ENCODE measurements at regions not wholly inside any gene's neighbourhood (a gene's known extent, or its start where the extent isn't known, plus 50 kb on each side); places are given as distances from the start of the nearest gene placed in this dataset.
"Not testable (repeated sequence)": the region's sequence is repeated elsewhere in the genome, so short reads cannot be mapped to it uniquely, and the experiment has no call there.

DNA sequence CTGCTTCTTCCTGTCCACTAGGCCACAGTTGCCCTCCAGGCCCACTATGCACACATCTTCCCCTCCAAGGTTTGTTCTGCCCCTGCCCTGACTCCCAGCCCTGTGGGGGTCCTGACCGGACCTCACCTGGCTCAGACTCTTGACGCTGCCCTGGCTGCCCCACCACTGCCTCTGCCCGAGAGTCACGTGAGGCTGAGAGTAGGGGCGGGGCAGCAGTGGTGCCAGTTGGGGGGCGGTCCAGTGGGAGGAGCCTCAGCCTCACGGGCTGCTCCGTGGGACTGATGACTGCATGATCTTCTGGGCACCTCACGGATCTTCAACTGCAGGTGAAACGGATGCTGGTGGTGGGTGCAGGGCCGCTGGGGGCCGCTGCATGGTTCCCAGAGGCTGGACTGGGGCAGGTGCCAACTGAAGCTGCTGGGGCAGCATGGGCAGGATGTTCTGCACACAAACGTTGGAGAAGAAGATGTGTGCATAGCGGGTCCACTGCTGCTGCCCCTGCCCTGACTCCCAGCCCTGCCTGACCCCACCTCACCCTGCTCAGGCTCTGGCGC lies 77.6 kb downstream of the HHIPL2 start:
- not testable (repeated sequence) for H3K4me3 ChIP-seq (ENCODE audit: insufficient read depth, low read length); DNase-seq (ENCODE audit: insufficient read length, low spot score, missing footprints); H2AFZ ChIP-seq (ENCODE audit: low read length); H3K36me3 ChIP-seq (ENCODE audit: insufficient read depth, low read length); H3K4me1 ChIP-seq (ENCODE audit: insufficient read depth, low read length); H3K27ac ChIP-seq (ENCODE audit: low read depth, low read length); H3K9me3 ChIP-seq (ENCODE audit: low read depth, low read length); H4K20me1 ChIP-seq (ENCODE audit: insufficient read depth, low read length); H3K4me2 ChIP-seq (ENCODE audit: insufficient read depth, low read length); H3K79me2 ChIP-seq (ENCODE audit: insufficient read depth, low read length); H3K27me3 ChIP-seq (ENCODE audit: insufficient read depth, low read length)

DNA sequence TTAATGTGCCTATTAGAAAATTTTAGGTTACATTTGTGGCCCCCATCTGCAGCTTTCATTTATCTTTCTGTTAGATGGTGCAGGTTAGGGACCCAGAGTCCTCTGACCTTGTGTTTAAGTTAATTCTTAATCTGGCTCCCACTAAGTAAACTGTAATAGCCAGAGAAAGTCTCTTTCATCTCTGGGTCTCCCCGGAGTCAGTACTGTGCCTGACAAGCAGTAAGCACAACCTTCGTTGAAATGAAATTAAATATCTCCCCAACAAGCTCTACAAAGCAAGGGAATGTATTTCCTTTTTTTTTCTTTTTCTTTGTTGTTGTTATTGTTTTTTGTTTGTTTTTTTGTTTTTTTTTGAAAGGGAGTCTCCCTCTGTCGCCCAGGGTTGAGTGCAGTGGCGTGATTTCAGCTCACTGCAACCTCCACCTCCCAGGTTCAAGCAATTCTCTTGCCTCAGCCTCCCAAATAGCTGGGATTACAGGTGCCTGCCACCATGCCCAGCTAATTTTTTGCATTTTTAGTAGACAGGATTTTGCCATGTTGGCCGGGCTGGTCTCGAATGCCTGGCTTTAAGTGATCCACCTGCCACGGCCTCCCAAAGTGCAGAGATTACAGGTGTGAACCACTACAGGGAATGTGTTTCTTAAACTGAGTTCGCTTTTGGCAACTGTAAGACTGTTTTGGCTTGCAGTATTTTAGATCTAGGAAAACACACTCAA lies 81.6 kb downstream of the HHIPL2 start:
- H2AFZ ChIP-seq (ENCODE audit: low read length): peak overlapping the region; percentile 1
- H3K4me3 ChIP-seq (ENCODE audit: insufficient read depth, low read length): no peak overlapping the region

DNA sequence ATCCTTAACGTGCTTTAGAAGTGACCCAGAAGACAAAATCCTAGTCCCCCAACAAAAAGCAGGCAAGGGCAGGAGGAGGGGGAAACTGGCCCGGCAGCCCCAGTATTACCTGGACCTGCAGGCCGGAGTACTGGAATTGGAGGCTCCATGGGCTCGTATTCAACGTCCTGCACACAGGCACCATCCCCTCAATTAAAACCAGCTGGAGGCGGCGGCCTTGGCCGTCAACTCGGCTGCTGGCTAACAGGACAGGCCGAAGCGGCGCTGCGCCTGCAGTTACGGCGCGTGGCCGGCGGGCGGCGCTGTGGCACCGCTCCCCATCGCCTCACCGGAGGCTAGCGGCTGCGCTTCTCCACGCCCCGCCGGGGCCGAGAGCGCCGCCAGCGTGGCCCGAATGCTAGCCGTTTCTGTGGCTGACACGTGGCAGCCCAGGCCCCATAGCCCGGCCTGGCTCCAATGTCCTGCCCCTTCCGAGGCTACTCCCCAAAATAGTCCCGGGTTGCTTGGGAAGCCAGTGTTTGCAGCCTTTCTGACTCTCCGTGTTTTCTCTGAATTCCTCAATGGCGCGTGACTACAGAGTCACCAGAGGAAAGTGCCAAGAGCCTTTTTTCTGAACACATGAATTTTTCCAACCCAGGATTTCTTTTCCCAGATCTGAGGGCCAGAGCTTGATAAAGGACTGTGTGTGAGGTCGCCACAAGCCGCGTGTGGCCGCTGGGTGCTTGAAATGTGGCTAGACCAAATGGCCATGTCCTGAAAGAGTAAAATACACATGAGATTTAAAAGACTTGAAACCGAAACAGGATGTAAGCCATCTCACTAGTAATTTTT lies 82.5 kb downstream of the HHIPL2 start:
- H3K27ac ChIP-seq (ENCODE audit: low read depth, low read length): peak overlapping the region; percentile 98
- no peaks in the 10 kb centered on the region for H3K27me3 ChIP-seq (ENCODE audit: insufficient read depth, low read length)
- TF ChIP-seq, protein P1, sequence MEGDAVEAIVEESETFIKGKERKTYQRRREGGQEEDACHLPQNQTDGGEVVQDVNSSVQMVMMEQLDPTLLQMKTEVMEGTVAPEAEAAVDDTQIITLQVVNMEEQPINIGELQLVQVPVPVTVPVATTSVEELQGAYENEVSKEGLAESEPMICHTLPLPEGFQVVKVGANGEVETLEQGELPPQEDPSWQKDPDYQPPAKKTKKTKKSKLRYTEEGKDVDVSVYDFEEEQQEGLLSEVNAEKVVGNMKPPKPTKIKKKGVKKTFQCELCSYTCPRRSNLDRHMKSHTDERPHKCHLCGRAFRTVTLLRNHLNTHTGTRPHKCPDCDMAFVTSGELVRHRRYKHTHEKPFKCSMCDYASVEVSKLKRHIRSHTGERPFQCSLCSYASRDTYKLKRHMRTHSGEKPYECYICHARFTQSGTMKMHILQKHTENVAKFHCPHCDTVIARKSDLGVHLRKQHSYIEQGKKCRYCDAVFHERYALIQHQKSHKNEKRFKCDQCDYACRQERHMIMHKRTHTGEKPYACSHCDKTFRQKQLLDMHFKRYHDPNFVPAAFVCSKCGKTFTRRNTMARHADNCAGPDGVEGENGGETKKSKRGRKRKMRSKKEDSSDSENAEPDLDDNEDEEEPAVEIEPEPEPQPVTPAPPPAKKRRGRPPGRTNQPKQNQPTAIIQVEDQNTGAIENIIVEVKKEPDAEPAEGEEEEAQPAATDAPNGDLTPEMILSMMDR (IDR thresholded peaks at IDR 0.05; ENCODE audit: extremely low read depth, low read depth, low read length): peak; percentile 94
- H4K20me1 ChIP-seq (ENCODE audit: insufficient read depth, low read length): no peaks in the 10 kb centered on the region
- H3K4me1 ChIP-seq (ENCODE audit: insufficient read depth, low read length): peaks cover 9% of the 10 kb centered on the region
- H3K79me2 ChIP-seq (ENCODE audit: insufficient read depth, low read length): no peaks in the 10 kb centered on the region
- H3K36me3 ChIP-seq (ENCODE audit: insufficient read depth, low read length): no peaks in the 10 kb centered on the region
- H2AFZ ChIP-seq (ENCODE audit: low read length): peak overlapping the region; percentile 94
- DNase-seq (ENCODE audit: insufficient read length, low spot score, missing footprints): peak; percentile 99
- H3K4me3 ChIP-seq (ENCODE audit: insufficient read depth, low read length): peak overlapping the region; percentile 75
- peak overlapping the region; percentile 91 for H3K4me2 ChIP-seq (ENCODE audit: insufficient read depth, low read length)
- no peaks in the 10 kb centered on the region for H3K9me3 ChIP-seq (ENCODE audit: low read depth, low read length)

More for the DNA sequence above, 81.6 kb downstream of the HHIPL2 start:
- Histone ChIP-seq H3K27ac (ENCODE audit: low read depth, low read length) (peak overlapping the region; percentile 98), H3K9me3 (ENCODE audit: low read depth, low read length) (no peaks in the 10 kb centered on the region), H3K27me3 (ENCODE audit: insufficient read depth, low read length) (no peaks in the 10 kb centered on the region), H3K79me2 (ENCODE audit: insufficient read depth, low read length) (no peaks in the 10 kb centered on the region), H3K36me3 (ENCODE audit: insufficient read depth, low read length) (no peaks in the 10 kb centered on the region), H4K20me1 (ENCODE audit: insufficient read depth, low read length) (no peaks in the 10 kb centered on the region), H3K4me1 (ENCODE audit: insufficient read depth, low read length) (peaks cover 9% of the 10 kb centered on the region), H3K4me2 (ENCODE audit: insufficient read depth, low read length) (no peak overlapping the region)
- DNase-seq (ENCODE audit: insufficient read length, low spot score, missing footprints): no peak
- TF ChIP-seq, protein P1 (IDR thresholded peaks at IDR 0.05; ENCODE audit: extremely low read depth, low read depth, low read length): no peak

DNA sequence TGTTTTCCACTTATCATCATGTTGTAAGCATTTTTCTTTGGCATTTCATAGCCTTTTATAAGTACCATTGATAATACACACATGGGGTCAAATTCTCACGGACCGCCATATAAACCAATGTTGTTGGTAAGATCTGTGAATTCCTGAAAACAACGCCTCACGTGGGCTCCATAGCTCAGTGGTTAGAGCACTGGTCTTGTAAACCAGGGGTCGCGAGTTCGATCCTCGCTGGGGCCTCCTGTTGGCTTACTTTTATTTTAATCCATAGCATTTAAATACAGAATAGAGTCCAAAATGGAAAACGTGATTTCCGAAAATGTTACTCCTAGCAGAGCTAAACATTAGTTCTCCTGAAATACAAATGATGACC lies 83.1 kb downstream of the HHIPL2 start:
- H3K27ac ChIP-seq (ENCODE audit: low read depth, low read length): peak overlapping the region; percentile 98
- H3K4me1 ChIP-seq (ENCODE audit: insufficient read depth, low read length): peaks cover 9% of the 10 kb centered on the region
- no peaks in the 10 kb centered on the region for H4K20me1 ChIP-seq (ENCODE audit: insufficient read depth, low read length)
- H3K79me2 ChIP-seq (ENCODE audit: insufficient read depth, low read length): no peaks in the 10 kb centered on the region
- H3K4me3 ChIP-seq (ENCODE audit: insufficient read depth, low read length): peak overlapping the region; percentile 75
- H3K36me3 ChIP-seq (ENCODE audit: insufficient read depth, low read length): no peaks in the 10 kb centered on the region
- no peaks in the 10 kb centered on the region for H3K9me3 ChIP-seq (ENCODE audit: low read depth, low read length)
- peak overlapping the region; percentile 91 for H3K4me2 ChIP-seq (ENCODE audit: insufficient read depth, low read length)
- H2AFZ ChIP-seq (ENCODE audit: low read length): peak overlapping the region; percentile 94
- TF ChIP-seq, protein P1 (IDR thresholded peaks at IDR 0.05; ENCODE audit: extremely low read depth, low read depth, low read length): no peak
- no peaks in the 10 kb centered on the region for H3K27me3 ChIP-seq (ENCODE audit: insufficient read depth, low read length)
- DNase-seq (ENCODE audit: insufficient read length, low spot score, missing footprints): peak; percentile 89
